Keratinocyte (primary cell): ENCODE measurements at regions not wholly inside any gene's neighbourhood (a gene's known extent, or its start where the extent isn't known, plus 50 kb on each side); places are given as distances from the start of the nearest gene placed in this dataset.

Experiments
- DNase-seq: peaks from one replicate; pipeline ENCODE4 v3.0.0-alpha.2; 2011; ENCODE audit warnings: low read depth, missing footprints, low spot score
- FAIRE-seq: peaks from 2 replicates; lab custom pipeline; 2011; peaks lifted over from hg19 to GRCh38; lab: Jason Lieb, UNC
- H2AFZ ChIP-seq: 2 replicates; pipeline ENCODE4 v1.6.0; 2012; ENCODE audit warnings: low read length, control low read depth, inconsistent platforms; ENCODE audit not compliant: control insufficient read depth
- H3K27ac ChIP-seq: 2 replicates; pipeline ENCODE4 v1.5.1; 2011; ENCODE audit warnings: low read length; ENCODE audit not compliant: control insufficient read depth, insufficient read depth
- H3K27me3 ChIP-seq: 3 replicates; pipeline ENCODE4 v1.6.0; 2011; ENCODE audit warnings: low read length; ENCODE audit not compliant: control insufficient read depth, insufficient read depth; ENCODE audit errors: extremely low read depth
- H3K36me3 ChIP-seq, 2 experiments: 2 replicates in 1 of 2; 3 replicates in 1 of 2; pipeline ENCODE4 v1.5.1; 2011; ENCODE audit warnings: low read length in 2 of 2, mild to moderate bottlenecking in 1 of 2; ENCODE audit not compliant: control insufficient read depth in 2 of 2, insufficient read depth in 2 of 2; ENCODE audit errors: extremely low read depth in 1 of 2
- H3K4me1 ChIP-seq: 3 replicates; pipeline ENCODE4 v1.5.1; 2011; ENCODE audit warnings: low read length; ENCODE audit not compliant: control insufficient read depth, insufficient read depth; ENCODE audit errors: extremely low read depth
- H3K4me2 ChIP-seq: 3 replicates; pipeline ENCODE4 v1.6.0; 2011; ENCODE audit warnings: low read depth, low read length; ENCODE audit not compliant: control insufficient read depth, insufficient read depth; ENCODE audit errors: extremely low read depth
- H3K4me3 ChIP-seq, 3 experiments: fragments of 200-600 bp in 1 of 3; sonication (generic) in 1 of 3; 2 replicates in 2 of 3; 3 replicates in 1 of 3; pipeline ENCODE4 v1.5.1; 2011 to 2016; ENCODE audit warnings: low read length in 3 of 3, mild to moderate bottlenecking in 3 of 3, control low read depth in 2 of 3, inconsistent platforms in 1 of 3, low read depth in 1 of 3, mixed read lengths in 1 of 3, mixed run types in 1 of 3, moderate library complexity in 1 of 3; ENCODE audit not compliant: control insufficient read depth in 2 of 3, insufficient read depth in 2 of 3; ENCODE audit errors: extremely low read depth in 1 of 3
- H3K79me2 ChIP-seq: 2 replicates; pipeline ENCODE4 v1.6.0; 2012; ENCODE audit warnings: low read length; ENCODE audit not compliant: control insufficient read depth, insufficient read depth
- H3K9ac ChIP-seq: 3 replicates; pipeline ENCODE4 v1.6.0; 2011; ENCODE audit warnings: low read length; ENCODE audit not compliant: control insufficient read depth, insufficient read depth; ENCODE audit errors: extremely low read depth
- H3K9me1 ChIP-seq: 3 replicates; pipeline ENCODE4 v1.6.0; 2011; ENCODE audit warnings: low read length; ENCODE audit not compliant: control insufficient read depth, insufficient read depth; ENCODE audit errors: extremely low read depth
- H3K9me3 ChIP-seq: 2 replicates; pipeline ENCODE4 v1.5.1; 2012; ENCODE audit warnings: low read depth, low read length; ENCODE audit not compliant: control insufficient read depth
- H4K20me1 ChIP-seq: 3 replicates; pipeline ENCODE4 v1.6.0; 2011; ENCODE audit warnings: low read length; ENCODE audit not compliant: control insufficient read depth, insufficient read depth; ENCODE audit errors: extremely low read depth
- CTCF ChIP-seq, 3 experiments: IDR thresholded peaks in 1 of 3; conservative IDR thresholded peaks in 1 of 3; optimal IDR thresholded peaks in 1 of 3; 2 replicates in 2 of 3; 3 replicates in 1 of 3; pipeline versions ENCODE3 to v1.5.1; 2011; ENCODE audit warnings: low read length in 3 of 3, mild to moderate bottlenecking in 3 of 3, moderate library complexity in 2 of 3, control low read depth in 1 of 3, inconsistent platforms in 1 of 3; ENCODE audit not compliant: insufficient read depth in 2 of 3; ENCODE audit errors: extremely low read depth in 1 of 3
- EZH2 ChIP-seq: IDR thresholded peaks from one replicate; pipeline ENCODE4 v1.6.1; 2012; ENCODE audit warnings: inconsistent platforms, mild to moderate bottlenecking, low read length, moderate library complexity
- dilution Hi-C: fragments of 300-500 bp; cut with MboI; formaldehyde crosslinking; loops from one replicate; pipeline ENCODE4 v1.7.0; 2020; ENCODE audit warnings: low sequenced_read_pairs; ENCODE audit not compliant: extremely low pct_ligation_motif_present

- TF ChIP-seq EZH2 (no peak), CTCF (optimal IDR thresholded peaks at IDR 0.05 in 1 of 3, IDR thresholded peaks at IDR 0.05 in 1 of 3, conservative IDR thresholded peaks at IDR 0.05 in 1 of 3; ENCODE audit: extremely low read depth in 1 of 3, insufficient read depth in 2 of 3, low read length in 3 of 3) (no peak)
- Histone ChIP-seq H3K36me3 (no peaks in the 10 kb centered on the region), H2AFZ (no peak overlapping the region), H3K9ac (no peak overlapping the region), H3K9me3 (no peaks in the 10 kb centered on the region), H3K79me2 (no peaks in the 10 kb centered on the region), H4K20me1 (no peaks in the 10 kb centered on the region), H3K4me3 (no peak overlapping the region), H3K4me1 (no peaks in the 10 kb centered on the region), H3K9me1 (no peaks in the 10 kb centered on the region), H3K27me3 (peaks cover 4% of the 10 kb centered on the region), H3K4me2 (no peak overlapping the region), H3K27ac (no peak overlapping the region)
- dilution Hi-C loops = no loop called here
- FAIRE-seq = no peak
- no peak for DNase-seq
Observed at GRCh38 chr7:106806556-106806955, 58.5 kb upstream of the PIK3CG start.

- no peak for DNase-seq
- Histone ChIP-seq H3K27ac (no peak overlapping the region), H3K4me3 (no peak overlapping the region), H3K9me1 (no peaks in the 10 kb centered on the region), H3K4me2 (no peak overlapping the region), H3K9ac (no peak overlapping the region), H3K27me3 (peaks cover 4% of the 10 kb centered on the region), H3K4me1 (no peaks in the 10 kb centered on the region), H4K20me1 (no peaks in the 10 kb centered on the region), H3K36me3 (no peaks in the 10 kb centered on the region), H3K9me3 (no peaks in the 10 kb centered on the region), H2AFZ (no peak overlapping the region), H3K79me2 (no peaks in the 10 kb centered on the region)
- TF ChIP-seq CTCF (optimal IDR thresholded peaks at IDR 0.05 in 1 of 3, IDR thresholded peaks at IDR 0.05 in 1 of 3, conservative IDR thresholded peaks at IDR 0.05 in 1 of 3; ENCODE audit: extremely low read depth in 1 of 3, insufficient read depth in 2 of 3, low read length in 3 of 3) = no peak
- TF ChIP-seq EZH2 = no peak
- dilution Hi-C loops = no loop called here
- FAIRE-seq = no peak
Observed at GRCh38 chr7:106807474-106807873, 57.6 kb upstream of the PIK3CG start.
